Lower leg skin (tissue), 3 donors: ENCODE measurements at regions not wholly inside any gene's neighbourhood (a gene's known extent, or its start where the extent isn't known, plus 50 kb on each side); places are given as distances from the start of the nearest gene placed in this dataset.

Experiments used
- CTCF ChIP-seq, 3 donors: fragments of 450-650 bp; IDR thresholded peaks; one replicate each; pipeline ENCODE4 v1.5.1; 2016; ENCODE audit warnings: antibody characterized with exemption in 3 of 3, mild to moderate bottlenecking in 3 of 3, moderate library complexity in 2 of 3
- POLR2A ChIP-seq, 2 donors: fragments of 450-650 bp; IDR thresholded peaks; one replicate each; pipeline ENCODE4 v1.6.1; 2016 to 2017; ENCODE audit warnings: antibody characterized with exemption in 2 of 2, mild to moderate bottlenecking in 1 of 2, moderate library complexity in 1 of 2

GRCh38 chr1:29454616-29455380 lies 218.5 kb downstream of the PTPRU start:
- TF ChIP-seq CTCF (IDR thresholded peaks at IDR 0.05) (no peak), POLR2A (IDR thresholded peaks at IDR 0.05) (no peak)
